WERI-Rb-1 (cell line): ENCODE measurements at regions not wholly inside any gene's neighbourhood (a gene's known extent, or its start where the extent isn't known, plus 50 kb on each side); places are given as distances from the start of the nearest gene placed in this dataset.

ENCODE experiments used
- DNase-seq: peaks from one replicate; pipeline ENCODE4 v3.0.0-alpha.2; 2020
- H3K27ac ChIP-seq: fragments of 250-450 bp; sonication (Bioruptor Pico); 2 replicates; pipeline ENCODE4 v1.5.1; 2020; ENCODE audit warnings: mild to moderate bottlenecking, moderate library complexity
- H3K27me3 ChIP-seq: fragments of 250-450 bp; sonication (Bioruptor Pico); 2 replicates; pipeline ENCODE4 v1.5.1; 2021; ENCODE audit warnings: mild to moderate bottlenecking, low read depth, moderate library complexity; ENCODE audit not compliant: insufficient read depth, severe bottlenecking
- H3K36me3 ChIP-seq: fragments of 250-450 bp; sonication (Bioruptor Pico); 2 replicates; pipeline ENCODE4 v1.5.1; 2020; ENCODE audit warnings: mild to moderate bottlenecking, moderate library complexity
- H3K4me3 ChIP-seq: 2 replicates; pipeline ENCODE4 v1.5.1; 2011; ENCODE audit warnings: low read depth, mild to moderate bottlenecking, control low read depth, low read length
- H3K9me3 ChIP-seq: fragments of 250-450 bp; sonication (Bioruptor Pico); 2 replicates; pipeline ENCODE4 v1.5.1; 2021; ENCODE audit warnings: mild to moderate bottlenecking, moderate library complexity; ENCODE audit not compliant: severe bottlenecking
- TF ChIP-seq, protein P1 (sequence below): IDR thresholded peaks from 2 replicates; pipeline ENCODE4 v1.5.1; 2011; ENCODE audit warnings: low read depth, mild to moderate bottlenecking, control low read depth, inconsistent platforms, low read length

DNA sequence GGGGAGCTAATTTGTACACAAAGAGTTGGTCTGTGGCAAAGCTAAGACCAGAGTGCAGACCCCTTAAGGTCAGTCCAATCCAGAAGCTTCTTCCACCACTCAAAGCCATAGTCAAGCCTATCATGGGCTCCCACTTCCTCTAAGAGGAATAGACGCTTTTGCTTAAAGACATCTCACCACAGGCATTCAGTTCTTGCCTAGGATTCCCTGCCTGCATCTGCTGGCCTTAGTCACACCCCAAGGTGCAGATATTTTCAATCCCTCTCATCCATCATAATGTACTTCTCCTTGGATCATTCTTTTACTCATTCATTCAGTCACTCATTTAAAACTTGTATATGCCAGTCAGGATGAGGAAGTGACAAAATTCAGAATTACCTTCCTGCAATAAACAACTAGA is 179.6 kb upstream of the STT3B start:
- TF ChIP-seq, protein P1, sequence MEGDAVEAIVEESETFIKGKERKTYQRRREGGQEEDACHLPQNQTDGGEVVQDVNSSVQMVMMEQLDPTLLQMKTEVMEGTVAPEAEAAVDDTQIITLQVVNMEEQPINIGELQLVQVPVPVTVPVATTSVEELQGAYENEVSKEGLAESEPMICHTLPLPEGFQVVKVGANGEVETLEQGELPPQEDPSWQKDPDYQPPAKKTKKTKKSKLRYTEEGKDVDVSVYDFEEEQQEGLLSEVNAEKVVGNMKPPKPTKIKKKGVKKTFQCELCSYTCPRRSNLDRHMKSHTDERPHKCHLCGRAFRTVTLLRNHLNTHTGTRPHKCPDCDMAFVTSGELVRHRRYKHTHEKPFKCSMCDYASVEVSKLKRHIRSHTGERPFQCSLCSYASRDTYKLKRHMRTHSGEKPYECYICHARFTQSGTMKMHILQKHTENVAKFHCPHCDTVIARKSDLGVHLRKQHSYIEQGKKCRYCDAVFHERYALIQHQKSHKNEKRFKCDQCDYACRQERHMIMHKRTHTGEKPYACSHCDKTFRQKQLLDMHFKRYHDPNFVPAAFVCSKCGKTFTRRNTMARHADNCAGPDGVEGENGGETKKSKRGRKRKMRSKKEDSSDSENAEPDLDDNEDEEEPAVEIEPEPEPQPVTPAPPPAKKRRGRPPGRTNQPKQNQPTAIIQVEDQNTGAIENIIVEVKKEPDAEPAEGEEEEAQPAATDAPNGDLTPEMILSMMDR: no peak
- Histone ChIP-seq H3K36me3 (no peaks in the 10 kb centered on the region), H3K9me3 (no peaks in the 10 kb centered on the region), H3K27me3 (no peaks in the 10 kb centered on the region), H3K4me3 (no peak overlapping the region), H3K27ac (no peak overlapping the region)
- DNase-seq: no peak

DNA sequence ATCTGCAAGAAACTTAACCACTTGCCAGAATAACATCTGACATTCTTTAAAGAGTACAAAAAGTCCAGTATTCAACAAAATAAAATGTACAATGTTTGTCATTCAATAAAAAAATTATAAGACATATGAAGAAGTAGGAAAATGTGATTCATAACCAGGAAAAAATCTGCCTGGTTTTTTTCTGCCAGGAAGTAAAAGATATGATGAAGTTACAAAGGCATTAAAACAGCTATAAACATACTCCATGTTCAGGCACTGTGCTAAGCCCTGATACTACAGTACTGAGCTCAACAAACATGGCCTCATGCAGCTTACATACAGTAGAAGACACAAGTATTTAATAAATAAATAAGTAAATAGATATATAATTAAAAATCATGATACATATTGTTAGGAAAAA is 178.4 kb upstream of the STT3B start:
- Histone ChIP-seq H3K36me3 (no peaks in the 10 kb centered on the region), H3K9me3 (no peaks in the 10 kb centered on the region), H3K27me3 (no peaks in the 10 kb centered on the region), H3K27ac (no peak overlapping the region), H3K4me3 (no peak overlapping the region)
- DNase-seq: no peak
- TF ChIP-seq, protein P1: no peak

DNA sequence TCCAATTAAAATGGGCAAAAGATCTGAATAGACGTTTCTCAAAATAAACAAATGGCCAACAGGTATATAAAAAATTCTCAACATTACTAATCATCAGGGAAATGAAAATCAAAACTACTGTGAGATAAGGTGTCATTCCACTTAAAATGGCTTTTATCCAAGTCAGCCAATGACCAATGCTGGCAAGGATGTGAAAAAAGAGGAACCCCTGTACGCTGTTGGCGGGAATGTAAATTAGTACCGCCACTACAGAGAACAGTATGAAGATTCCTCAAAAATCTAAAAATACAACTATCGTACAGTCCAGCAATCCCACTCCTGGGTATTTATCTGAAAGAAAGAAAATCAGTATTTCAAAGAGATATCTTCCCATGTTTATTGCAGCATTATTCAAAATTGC is 176.9 kb upstream of the STT3B start:
- no peaks in the 10 kb centered on the region for H3K9me3 ChIP-seq
- no peaks in the 10 kb centered on the region for H3K27me3 ChIP-seq
- TF ChIP-seq, protein P1: no peak
- no peak for DNase-seq
- H3K27ac ChIP-seq: no peak overlapping the region
- H3K4me3 ChIP-seq: no peak overlapping the region
- H3K36me3 ChIP-seq: no peaks in the 10 kb centered on the region

DNA sequence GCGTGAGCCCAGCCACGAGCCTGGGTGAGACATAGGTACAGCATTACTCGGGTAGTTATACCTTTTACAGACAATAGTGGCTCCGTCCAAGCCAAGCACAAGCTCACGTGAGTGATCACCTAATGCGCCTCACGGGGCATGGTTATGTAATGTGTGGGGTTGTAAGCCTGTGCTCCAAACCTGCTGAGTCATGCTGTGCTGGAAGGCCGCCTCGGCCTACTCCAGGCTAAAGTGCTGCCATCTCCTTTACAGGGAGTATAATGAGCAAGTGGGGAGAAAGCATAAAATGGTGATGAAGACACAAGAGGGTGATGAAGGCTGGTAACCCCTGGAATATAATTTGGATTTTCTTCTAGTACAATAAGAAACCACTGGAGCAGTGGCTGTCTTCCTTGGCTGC is 175.8 kb upstream of the STT3B start:
- Histone ChIP-seq H3K27ac (no peak overlapping the region), H3K4me3 (no peak overlapping the region)
- no peak for DNase-seq

DNA sequence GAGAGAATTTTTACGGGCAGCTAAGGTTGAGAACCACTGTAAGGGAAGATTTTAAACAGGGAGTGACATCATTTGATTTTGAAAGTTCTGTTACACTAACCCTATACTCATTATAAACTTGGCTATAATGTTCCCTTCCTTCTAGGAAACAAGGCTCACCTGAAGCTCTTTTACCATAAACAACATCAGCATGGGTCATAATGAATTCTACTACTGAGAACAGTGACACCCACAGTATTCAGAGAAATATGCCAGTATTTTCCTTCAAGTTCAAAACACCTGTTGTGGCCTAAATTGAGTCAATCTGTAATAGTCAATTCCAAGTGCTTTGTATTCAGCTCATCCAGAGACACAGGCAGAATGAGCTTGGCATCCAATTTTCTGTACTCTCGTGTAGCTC is 175.3 kb upstream of the STT3B start:
- no peak for DNase-seq
- H3K27ac ChIP-seq: no peak overlapping the region
- H3K4me3 ChIP-seq: no peak overlapping the region
- no peaks in the 10 kb centered on the region for H3K36me3 ChIP-seq
- H3K27me3 ChIP-seq: no peaks in the 10 kb centered on the region
- TF ChIP-seq, protein P1: no peak
- H3K9me3 ChIP-seq: no peaks in the 10 kb centered on the region

More for the DNA sequence above, 175.8 kb upstream of the STT3B start:
- Histone ChIP-seq H3K27me3 (no peaks in the 10 kb centered on the region), H3K36me3 (no peaks in the 10 kb centered on the region), H3K9me3 (no peaks in the 10 kb centered on the region)
- TF ChIP-seq, protein P1: no peak

DNA sequence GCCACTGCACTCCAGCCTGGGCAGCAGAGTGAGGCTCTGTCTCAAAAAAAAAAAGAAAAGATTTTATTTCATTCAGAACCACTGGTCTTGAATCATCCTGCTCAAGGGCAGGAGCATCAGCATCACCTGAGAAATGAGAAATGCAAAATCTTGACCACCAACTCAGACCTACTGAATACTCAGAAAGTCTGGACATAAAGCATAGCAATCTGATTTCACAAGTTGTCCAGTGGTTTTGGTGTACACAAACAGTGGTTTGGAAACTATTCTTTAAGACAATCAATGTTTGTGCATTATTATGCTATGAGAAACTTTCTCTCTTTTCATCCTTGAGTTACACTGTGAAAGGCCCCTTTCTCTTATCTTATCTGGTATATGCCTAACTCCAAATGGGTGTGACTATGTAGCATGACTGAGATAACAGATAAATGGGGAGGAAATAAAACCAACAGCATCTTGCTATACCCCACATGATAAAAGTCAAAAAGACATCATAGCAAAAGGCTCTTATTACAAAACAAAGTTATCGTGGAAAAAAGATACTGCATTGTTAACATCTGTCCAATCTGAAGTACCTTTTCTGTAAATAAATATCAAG is 174.2 kb upstream of the STT3B start:
- Histone ChIP-seq H3K36me3 (no peaks in the 10 kb centered on the region), H3K9me3 (no peaks in the 10 kb centered on the region), H3K27ac (no peak overlapping the region), H3K27me3 (no peaks in the 10 kb centered on the region), H3K4me3 (no peak overlapping the region)
- no peak for DNase-seq
- TF ChIP-seq, protein P1: no peak
